GM12872 (cell line): ENCODE measurements at regions not wholly inside any gene's neighbourhood (a gene's known extent, or its start where the extent isn't known, plus 50 kb on each side); places are given as distances from the start of the nearest gene placed in this dataset.

Source experiments
- TF ChIP-seq, protein P1 (sequence below): IDR thresholded peaks from 3 replicates; pipeline ENCODE4 v1.5.1; 2011; ENCODE audit warnings: low read depth, mild to moderate bottlenecking, low read length, moderate library complexity; ENCODE audit not compliant: insufficient read depth

- TF ChIP-seq, protein P1, sequence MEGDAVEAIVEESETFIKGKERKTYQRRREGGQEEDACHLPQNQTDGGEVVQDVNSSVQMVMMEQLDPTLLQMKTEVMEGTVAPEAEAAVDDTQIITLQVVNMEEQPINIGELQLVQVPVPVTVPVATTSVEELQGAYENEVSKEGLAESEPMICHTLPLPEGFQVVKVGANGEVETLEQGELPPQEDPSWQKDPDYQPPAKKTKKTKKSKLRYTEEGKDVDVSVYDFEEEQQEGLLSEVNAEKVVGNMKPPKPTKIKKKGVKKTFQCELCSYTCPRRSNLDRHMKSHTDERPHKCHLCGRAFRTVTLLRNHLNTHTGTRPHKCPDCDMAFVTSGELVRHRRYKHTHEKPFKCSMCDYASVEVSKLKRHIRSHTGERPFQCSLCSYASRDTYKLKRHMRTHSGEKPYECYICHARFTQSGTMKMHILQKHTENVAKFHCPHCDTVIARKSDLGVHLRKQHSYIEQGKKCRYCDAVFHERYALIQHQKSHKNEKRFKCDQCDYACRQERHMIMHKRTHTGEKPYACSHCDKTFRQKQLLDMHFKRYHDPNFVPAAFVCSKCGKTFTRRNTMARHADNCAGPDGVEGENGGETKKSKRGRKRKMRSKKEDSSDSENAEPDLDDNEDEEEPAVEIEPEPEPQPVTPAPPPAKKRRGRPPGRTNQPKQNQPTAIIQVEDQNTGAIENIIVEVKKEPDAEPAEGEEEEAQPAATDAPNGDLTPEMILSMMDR: no peak
Observed at GRCh38 chr7:156067156-156067555, 254.9 kb upstream of the SHH start.

DNA sequence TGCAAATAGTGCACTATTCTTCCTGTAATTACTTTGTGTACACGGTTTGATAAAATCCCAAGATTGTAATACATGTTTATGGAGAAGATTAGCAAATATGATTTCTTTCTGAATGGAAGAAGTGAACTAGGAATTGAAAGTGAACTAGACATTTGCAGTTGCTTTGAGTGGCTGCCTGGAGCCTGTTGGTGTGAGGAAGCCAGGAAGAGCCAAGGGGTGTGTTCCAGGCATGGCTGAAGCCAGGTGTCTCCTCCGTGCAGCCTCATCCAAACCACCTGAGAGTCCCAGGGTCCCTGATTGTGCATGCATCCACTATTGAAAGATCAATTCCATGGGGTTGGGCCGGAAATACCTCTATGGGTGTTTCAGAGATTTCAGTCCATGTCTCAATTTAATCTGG is 253.1 kb upstream of the SHH start:
- TF ChIP-seq, protein P1: no peak

GRCh38 chr7:156064971-156065386 is 252.7 kb upstream of the SHH start:
- TF ChIP-seq, protein P1: no peak

GRCh38 chr7:156063241-156063810 is 251.1 kb upstream of the SHH start:
- TF ChIP-seq, protein P1: no peak

DNA sequence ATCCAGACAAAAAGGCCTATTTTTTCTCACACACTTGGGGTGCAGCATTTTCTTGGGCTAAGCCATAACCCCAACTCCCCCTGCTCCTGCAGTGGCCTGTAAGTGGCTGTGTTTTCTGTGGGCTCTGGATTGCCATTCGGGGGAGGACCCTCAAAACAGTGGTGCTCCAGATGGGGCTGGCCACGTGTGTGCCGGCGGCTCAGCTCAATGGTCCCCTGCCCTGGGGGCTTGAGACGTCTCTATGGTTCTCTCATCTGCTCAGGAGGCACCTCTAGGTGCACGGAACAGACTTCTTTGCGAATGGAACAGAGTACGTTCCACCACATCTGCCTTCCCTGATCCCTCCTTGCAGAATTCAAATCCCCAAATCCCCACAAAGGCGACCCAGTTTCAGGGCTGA is 250.0 kb upstream of the SHH start:
- TF ChIP-seq, protein P1: no peak

DNA sequence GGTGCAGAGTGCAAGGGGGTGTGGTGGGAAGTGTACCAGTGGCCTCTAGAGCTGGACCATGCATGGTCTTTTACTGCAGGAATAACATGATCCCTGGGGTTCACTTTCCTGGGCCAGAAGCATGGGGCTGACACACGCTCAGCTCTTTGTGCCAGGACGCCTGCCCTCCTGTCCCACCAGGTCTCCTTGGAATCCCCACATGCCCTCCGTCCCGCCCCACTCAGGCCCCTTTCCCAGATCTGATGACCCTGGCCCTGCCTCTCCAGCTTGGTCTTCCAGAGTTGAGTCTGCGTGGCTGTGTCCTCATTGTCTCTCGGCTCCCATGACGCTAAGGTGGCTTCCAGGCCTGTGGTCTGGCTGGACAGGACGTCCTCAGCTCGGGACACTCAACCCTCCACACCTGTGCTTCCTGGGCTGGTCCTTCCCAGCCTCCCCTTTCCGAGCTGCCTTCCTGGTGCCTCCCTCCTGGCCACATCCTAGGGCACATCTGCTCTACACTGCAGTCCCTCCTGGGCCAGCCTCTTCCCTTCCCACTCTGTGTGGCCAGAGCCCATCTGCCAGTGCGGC is 249.5 kb upstream of the SHH start:
- TF ChIP-seq, protein P1: no peak

DNA sequence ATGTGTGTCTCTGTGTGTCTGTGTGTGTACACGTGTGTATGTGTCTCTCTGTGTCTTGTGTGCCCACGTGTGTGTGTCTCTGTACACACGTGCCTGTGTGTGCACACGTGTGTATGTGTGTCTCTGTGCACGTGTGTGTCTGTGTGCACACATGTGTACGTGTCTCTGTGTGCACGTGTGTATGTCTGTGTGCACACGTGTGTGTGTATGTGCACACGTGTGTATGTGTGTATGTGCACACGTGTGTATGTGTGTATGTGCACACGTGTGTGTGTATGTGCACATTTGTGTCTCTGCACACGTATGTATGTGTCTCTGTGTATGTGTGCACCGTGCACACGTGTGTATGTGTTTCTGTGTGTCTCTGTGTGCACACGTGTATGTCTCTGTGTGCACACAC is 248.7 kb upstream of the SHH start:
- TF ChIP-seq, protein P1: no peak

DNA sequence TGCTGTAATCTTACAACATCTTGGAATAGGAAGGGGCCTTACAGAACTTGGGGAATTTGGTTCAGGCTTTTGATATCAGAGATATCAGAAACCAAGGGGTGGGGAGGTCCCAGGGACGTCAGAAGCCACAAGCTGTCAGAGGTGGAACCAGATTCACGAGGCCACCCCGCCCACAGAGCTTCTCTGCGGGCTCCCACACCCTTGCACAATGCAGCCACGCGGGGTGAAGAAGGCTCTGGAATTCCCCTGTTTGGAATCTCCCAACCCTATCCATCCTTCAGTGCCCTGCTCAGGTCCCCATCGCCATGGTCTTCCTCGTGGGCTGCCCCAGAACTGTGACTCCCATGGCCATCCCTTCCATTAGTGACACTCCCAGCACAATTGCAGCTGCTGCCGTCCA is 247.1 kb upstream of the SHH start:
- TF ChIP-seq, protein P1: no peak
